ENCODE measurements at regions not wholly inside any gene's neighbourhood (a gene's known extent, or its start where the extent isn't known, plus 50 kb on each side); places are given as distances from the start of the nearest gene placed in this dataset.

GRCh38 chr10:52466464-52466863 lies 152.4 kb downstream of the DKK1 start:
- DNase-seq (ENCODE audit: low spot score), result no peak
- 42% methylated on average over 5 of the region's 5 CpGs for WGBS
- H3K4me3 ChIP-seq (ENCODE audit: low read depth in 1 of 3, low read length in 3 of 3), result no peak overlapping the region
- TF ChIP-seq JUND (IDR thresholded peaks at IDR 0.05), result no peak
- no peak for TF ChIP-seq RAD21 (IDR thresholded peaks at IDR 0.05)
- no peak for TF ChIP-seq ZBTB33 (IDR thresholded peaks at IDR 0.05)
- no peak for TF ChIP-seq TAF1 (conservative IDR thresholded peaks at IDR 0.05)
- no peak for TF ChIP-seq NR2F2 (IDR thresholded peaks at IDR 0.05)
- H3K36me3 ChIP-seq (ENCODE audit: control insufficient read depth in 4 of 4, insufficient read depth in 3 of 4, low read depth in 1 of 4, low read length in 3 of 4), result no peaks in the 10 kb centered on the region
- no peak overlapping the region for H3K9ac ChIP-seq (ENCODE audit: low read depth in 1 of 2, low read length in 2 of 2)
- no peak overlapping the region for H3K27ac ChIP-seq (ENCODE audit: low read depth in 1 of 2, low read length in 2 of 2)
- H3K27me3 ChIP-seq (ENCODE audit: control insufficient read depth in 4 of 4, insufficient read depth in 4 of 4, low read length in 3 of 4), result no peaks in the 10 kb centered on the region
- H3K9me3 ChIP-seq (ENCODE audit: control insufficient read depth in 4 of 4, low read length in 3 of 4), result no peaks in the 10 kb centered on the region
- H3K4me1 ChIP-seq (ENCODE audit: control insufficient read depth in 4 of 4, insufficient read depth in 4 of 4, low read length in 3 of 4), result no peaks in the 10 kb centered on the region

- Histone ChIP-seq H3K36me3 (ENCODE audit: control insufficient read depth in 4 of 4, insufficient read depth in 3 of 4, low read depth in 1 of 4, low read length in 3 of 4) (no peaks in the 10 kb centered on the region), H3K27me3 (ENCODE audit: control insufficient read depth in 4 of 4, insufficient read depth in 4 of 4, low read length in 3 of 4) (peaks cover 0 to 10% (median 0%) of the 10 kb centered on the region in 4 donors), H3K9ac (ENCODE audit: low read depth in 1 of 2, low read length in 2 of 2) (no peak overlapping the region), H3K4me1 (ENCODE audit: control insufficient read depth in 4 of 4, insufficient read depth in 4 of 4, low read length in 3 of 4) (no peaks in the 10 kb centered on the region), H3K9me3 (ENCODE audit: control insufficient read depth in 4 of 4, low read length in 3 of 4) (no peaks in the 10 kb centered on the region), H3K4me3 (ENCODE audit: low read depth in 1 of 3, low read length in 3 of 3) (no peak overlapping the region), H3K27ac (ENCODE audit: low read depth in 1 of 2, low read length in 2 of 2) (no peak overlapping the region)
- no peak for TF ChIP-seq YY1 (IDR thresholded peaks at IDR 0.05)
- no peak for TF ChIP-seq MAX (IDR thresholded peaks at IDR 0.05)
- TF ChIP-seq ATF3 (IDR thresholded peaks at IDR 0.05), result no peak
- 80% methylated on average over 1 of the region's 1 CpG for WGBS
- DNase-seq (ENCODE audit: low spot score), result no peak
Measured at GRCh38 chr10:52469970-52470705, 156.1 kb downstream of the DKK1 start.

- peaks cover 0 to 10% (median 0%) of the 10 kb centered on the region in 4 donors for H3K27me3 ChIP-seq (ENCODE audit: control insufficient read depth in 4 of 4, insufficient read depth in 4 of 4, low read length in 3 of 4)
- no peaks in the 10 kb centered on the region for H3K36me3 ChIP-seq (ENCODE audit: control insufficient read depth in 4 of 4, insufficient read depth in 3 of 4, low read depth in 1 of 4, low read length in 3 of 4)
- no peak overlapping the region for H3K4me3 ChIP-seq (ENCODE audit: low read depth in 1 of 3, low read length in 3 of 3)
- H3K27ac ChIP-seq (ENCODE audit: low read depth in 1 of 2, low read length in 2 of 2), result no peak overlapping the region
- 58% methylated on average over 5 of the region's 5 CpGs for WGBS
- no peaks in the 10 kb centered on the region for H3K4me1 ChIP-seq (ENCODE audit: control insufficient read depth in 4 of 4, insufficient read depth in 4 of 4, low read length in 3 of 4)
- H3K9ac ChIP-seq (ENCODE audit: low read depth in 1 of 2, low read length in 2 of 2), result no peak overlapping the region
- no peaks in the 10 kb centered on the region for H3K9me3 ChIP-seq (ENCODE audit: control insufficient read depth in 4 of 4, low read length in 3 of 4)
- DNase-seq (ENCODE audit: low spot score), result no peak
- TF ChIP-seq HNF4G (IDR thresholded peaks at IDR 0.05) (no peak), NR2F2 (IDR thresholded peaks at IDR 0.05) (no peak), CTCF (IDR thresholded peaks at IDR 0.05; ENCODE audit: low read depth, low read length, missing input control) (no peak), TAF1 (conservative IDR thresholded peaks at IDR 0.05) (no peak), FOXA1 (IDR thresholded peaks at IDR 0.05) (no peak), ZBTB33 (IDR thresholded peaks at IDR 0.05) (no peak), FOXA2 (IDR thresholded peaks at IDR 0.05) (no peak), HNF4A (conservative IDR thresholded peaks at IDR 0.05) (no peak), GABPA (IDR thresholded peaks at IDR 0.05 in 1 of 2, conservative IDR thresholded peaks at IDR 0.05 in 1 of 2) (no peak), EGR1 (IDR thresholded peaks at IDR 0.05; ENCODE audit: low read depth in 2 of 2) (no peak), SP1 (IDR thresholded peaks at IDR 0.05) (no peak), MAX (IDR thresholded peaks at IDR 0.05) (no peak), YY1 (IDR thresholded peaks at IDR 0.05) (no peak), RXRA (IDR thresholded peaks at IDR 0.05) (no peak)
Measured at GRCh38 chr10:52472406-52473146, 158.5 kb downstream of the DKK1 start.
